NCI-H446 treated with DMSO at 0.1 percent for 48 hours (cell line): ENCODE measurements at regions not wholly inside any gene's neighbourhood (a gene's known extent, or its start where the extent isn't known, plus 50 kb on each side); places are given as distances from the start of the nearest gene placed in this dataset.

ENCODE experiments used
- DNase-seq: peaks from one replicate; lab custom pipeline; 2025; lab: John Stamatoyannopoulos, UW

- no peak for DNase-seq
These were observed 1521.0 kb downstream of the UQCRFS1 start for GRCh38 chr19:27691991-27692390.

- no peak for DNase-seq
These were observed 1523.2 kb downstream of the UQCRFS1 start for GRCh38 chr19:27689734-27690241.

GRCh38 chr19:27684293-27684692 is 1528.7 kb downstream of the UQCRFS1 start:
- no peak for DNase-seq

DNA sequence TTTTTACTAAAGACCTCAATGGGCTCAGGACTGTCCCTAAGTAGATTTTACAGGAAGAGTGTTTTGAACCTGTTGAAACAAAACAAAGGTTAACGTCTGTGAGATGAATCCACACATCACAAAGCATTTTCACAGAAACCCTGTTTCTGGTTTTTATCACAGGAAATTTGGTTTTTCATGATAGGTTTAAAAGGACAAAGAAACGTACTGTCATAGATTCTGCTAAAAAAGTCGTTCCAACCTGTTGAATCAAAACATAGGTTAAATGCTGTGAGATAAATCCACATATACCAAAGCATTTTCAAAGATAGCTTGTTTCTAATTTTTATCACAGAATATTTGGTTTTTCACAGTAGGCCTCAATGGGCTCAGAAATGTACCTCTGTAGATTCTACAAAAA is 1531.0 kb downstream of the UQCRFS1 start:
- no peak for DNase-seq

- no peak for DNase-seq
These were observed 1533.0 kb downstream of the UQCRFS1 start for GRCh38 chr19:27679905-27680304.

- DNase-seq, result no peak
These were observed 1533.6 kb downstream of the UQCRFS1 start for GRCh38 chr19:27679399-27679798.

GRCh38 chr19:27676877-27677276 is 1536.1 kb downstream of the UQCRFS1 start:
- no peak for DNase-seq

DNA sequence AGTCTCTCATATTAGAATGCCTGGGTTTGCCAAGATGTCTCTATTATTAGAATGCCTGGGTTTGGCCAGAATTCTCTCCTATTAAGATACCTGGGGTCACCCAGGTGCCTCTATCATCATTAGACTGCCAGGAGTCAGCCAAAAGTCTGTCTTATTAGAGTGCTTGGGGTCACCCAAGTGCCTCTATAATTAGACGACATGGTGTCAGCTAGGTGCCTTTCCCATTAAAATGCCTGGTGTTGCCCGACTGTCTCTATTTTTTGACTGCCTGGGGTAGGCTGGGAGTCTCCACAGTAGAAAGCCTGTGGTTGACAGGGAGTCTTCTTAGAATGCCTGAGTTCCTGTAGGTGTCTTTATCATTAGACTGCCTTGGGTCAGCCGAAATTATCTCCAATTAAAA is 1536.6 kb downstream of the UQCRFS1 start:
- no peak for DNase-seq

GRCh38 chr19:27675771-27676170 is 1537.2 kb downstream of the UQCRFS1 start:
- DNase-seq, result no peak

DNA sequence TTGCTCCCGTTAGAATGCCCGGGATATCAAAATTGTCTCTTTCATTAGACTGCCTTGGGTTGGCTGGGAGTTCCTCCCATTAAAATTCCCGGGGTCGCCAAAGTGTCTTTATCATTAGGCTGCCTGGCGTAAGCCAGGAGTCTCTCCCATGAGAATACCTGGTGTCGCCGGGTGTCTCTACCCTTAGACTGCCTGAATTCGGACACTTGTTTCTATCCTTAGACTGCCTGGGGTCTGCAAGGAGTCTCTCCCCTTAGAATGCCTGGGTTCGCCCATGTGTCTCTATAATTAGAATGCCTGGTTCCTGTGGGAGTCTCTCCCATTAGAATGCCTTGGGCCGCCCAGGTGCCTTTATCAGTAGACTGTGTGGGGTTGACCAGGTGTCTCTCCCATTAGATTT is 1538.2 kb downstream of the UQCRFS1 start:
- DNase-seq, result no peak

DNA sequence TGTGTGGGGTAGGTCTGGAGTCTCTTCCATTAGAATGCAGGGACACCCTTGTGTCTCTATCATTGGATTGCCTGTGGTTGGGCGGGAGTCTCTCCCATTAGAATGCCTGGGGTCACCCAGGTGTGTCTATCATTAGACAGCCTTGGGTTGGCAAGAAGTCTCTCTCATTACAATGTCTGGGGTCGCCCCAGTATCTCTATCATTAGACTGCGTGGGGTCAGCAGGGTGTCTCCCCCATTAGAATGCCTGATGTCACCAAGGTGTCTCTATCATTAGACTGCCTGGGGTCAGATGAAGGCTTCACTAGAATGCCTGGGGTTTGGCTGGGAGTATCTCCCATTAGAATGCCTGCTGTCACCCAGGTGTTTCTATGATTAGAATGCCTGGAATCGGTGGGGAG is 1539.0 kb downstream of the UQCRFS1 start:
- no peak for DNase-seq

GRCh38 chr19:27672309-27673047 is 1540.5 kb downstream of the UQCRFS1 start:
- DNase-seq, result no peak

DNA sequence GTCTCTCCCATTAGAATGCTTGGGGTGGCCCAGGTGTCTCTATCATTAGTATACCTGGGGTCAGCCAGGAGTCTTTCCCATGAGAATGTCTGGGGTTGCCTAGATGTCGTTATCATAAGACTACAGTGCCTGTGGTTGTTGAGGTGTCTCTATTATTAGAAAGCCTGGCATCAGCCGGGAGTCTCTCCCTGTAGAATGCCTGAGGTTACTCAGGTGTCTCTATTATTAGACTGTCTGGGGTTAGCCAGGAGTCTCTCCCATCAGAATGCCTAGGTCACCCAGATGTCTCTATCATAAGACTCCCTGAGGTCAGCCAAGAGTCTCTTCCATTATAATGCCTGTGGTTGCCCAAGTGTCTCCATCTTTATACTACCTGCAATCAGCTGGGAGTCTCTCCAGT is 1541.1 kb downstream of the UQCRFS1 start:
- DNase-seq, result no peak

DNA sequence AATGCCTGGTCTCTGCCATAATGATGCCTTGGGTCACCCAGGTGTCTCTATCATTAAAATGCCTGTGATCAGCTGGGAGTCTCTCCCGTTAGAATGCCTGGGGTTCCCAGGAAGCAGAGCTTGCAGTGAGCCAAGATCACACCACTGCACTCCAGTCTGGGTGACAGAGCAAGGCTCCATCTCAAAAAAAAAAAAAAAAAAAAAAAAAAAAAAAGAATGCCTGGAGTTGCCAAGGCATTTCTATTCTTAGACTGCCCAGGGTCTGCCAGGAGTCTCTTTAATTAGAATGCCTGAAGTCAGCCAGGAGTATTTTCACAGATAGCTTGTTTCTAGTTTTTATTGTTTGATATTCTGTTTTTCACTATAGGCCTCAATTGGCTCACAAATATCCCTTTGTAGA is 1552.5 kb downstream of the UQCRFS1 start:
- no peak for DNase-seq

DNA sequence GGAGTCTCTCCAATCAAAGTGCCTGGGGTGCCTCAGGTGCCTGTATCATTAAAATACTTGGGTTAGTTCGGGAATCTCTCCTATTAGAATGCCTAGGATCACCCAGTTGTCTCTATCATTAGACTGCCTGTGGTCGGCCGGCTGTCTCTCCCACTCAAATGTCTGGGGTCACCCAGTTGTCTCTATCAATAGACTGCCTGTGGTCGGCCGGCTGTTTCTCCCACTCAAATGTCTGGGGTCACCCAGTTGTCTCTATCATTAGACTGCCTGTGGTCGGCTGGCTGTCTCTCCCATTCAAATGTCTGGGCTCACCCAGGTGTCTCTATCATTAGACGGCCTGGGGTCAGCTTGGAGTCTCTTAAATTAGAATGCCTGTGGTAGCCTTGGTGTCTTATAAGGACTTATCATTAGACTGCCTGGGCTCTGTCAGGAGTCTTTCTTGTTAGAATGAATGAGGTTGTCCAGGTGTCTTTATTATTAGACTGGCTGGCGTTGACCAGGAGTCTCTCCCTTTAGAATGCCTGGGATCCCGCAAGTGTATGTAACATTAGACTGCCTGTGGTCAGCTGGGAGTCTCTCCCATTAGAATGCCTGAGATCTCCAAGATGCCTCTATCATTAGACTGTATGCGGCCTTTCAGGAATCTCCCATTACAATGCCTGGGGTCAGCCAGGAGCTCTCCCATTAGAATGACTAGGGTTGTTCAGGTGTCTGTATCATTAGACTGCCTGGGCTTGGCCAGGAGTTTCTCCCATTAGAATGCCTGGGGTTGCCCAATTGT is 1555.5 kb downstream of the UQCRFS1 start:
- no peak for DNase-seq

GRCh38 chr19:27654266-27654990 is 1558.5 kb downstream of the UQCRFS1 start:
- no peak for DNase-seq

- no peak for DNase-seq
These were observed 1560.2 kb downstream of the UQCRFS1 start for GRCh38 chr19:27652796-27653195.

GRCh38 chr19:27652281-27652680 is 1560.7 kb downstream of the UQCRFS1 start:
- DNase-seq, result no peak

- DNase-seq, result no peak
These were observed 1565.5 kb downstream of the UQCRFS1 start for GRCh38 chr19:27647423-27647822.

DNA sequence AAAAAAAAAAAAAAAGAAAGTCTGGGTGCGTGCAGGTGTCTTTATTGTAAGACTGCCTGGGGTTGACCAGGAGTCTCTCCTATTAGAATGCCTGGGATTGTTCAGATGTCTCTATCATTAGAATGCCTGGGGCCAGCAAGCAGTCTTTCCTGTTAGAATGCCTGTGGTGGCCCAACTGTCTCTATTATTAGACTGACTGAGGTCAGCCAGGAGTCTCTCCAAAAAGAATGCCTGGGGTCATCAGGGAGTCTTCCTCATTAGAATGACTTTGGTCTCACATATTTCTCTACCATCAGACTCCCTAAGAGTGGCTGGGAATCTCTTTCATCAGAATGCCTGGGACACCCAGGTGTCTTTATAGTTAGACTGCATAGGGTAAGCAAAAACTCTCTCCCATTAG is 1577.5 kb downstream of the UQCRFS1 start:
- no peak for DNase-seq

DNA sequence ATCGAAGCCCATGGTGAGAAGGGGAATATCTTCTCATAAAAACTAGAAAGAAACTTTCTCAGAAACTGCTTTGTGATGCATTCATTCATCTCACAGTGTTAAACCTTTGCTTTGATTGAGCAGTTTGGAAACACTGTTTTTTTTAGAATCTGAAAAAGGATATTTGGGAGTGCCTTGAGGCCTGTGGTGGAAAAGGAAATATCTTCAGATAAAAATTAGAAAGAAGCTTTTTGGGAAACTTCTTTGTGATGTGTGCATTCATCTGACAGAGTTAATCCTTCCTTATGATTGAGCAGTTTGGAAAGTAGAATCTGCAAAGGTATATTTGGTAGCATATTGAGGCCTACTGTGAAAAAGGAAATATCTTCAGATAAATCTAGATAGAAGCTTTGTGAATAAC is 1594.9 kb downstream of the UQCRFS1 start:
- DNase-seq, result no peak

GRCh38 chr19:27580906-27581305 is 1632.0 kb downstream of the UQCRFS1 start:
- DNase-seq, result no peak
